ENCODE measurements at regions not wholly inside any gene's neighbourhood (a gene's known extent, or its start where the extent isn't known, plus 50 kb on each side); places are given as distances from the start of the nearest gene placed in this dataset.

GRCh38 chr3:124617177-124617576, 113.1 kb upstream of the UMPS start:
- ChIA-PET POLR2A (no interaction called here), CTCF (no interaction called here)
- Histone ChIP-seq H3K27me3 (ENCODE audit: control insufficient read depth in 2 of 2, insufficient read depth in 2 of 2, low read length in 2 of 2) (no peaks in the 10 kb centered on the region), H4K20me1 (replicated peaks; ENCODE audit: control insufficient read depth, extremely low read depth, insufficient read depth, low read length) (no peaks in the 10 kb centered on the region), H3K9me1 (replicated peaks; ENCODE audit: control insufficient read depth, extremely low read depth, insufficient read depth, low read length) (no peaks in the 10 kb centered on the region), H3K9me3 (replicated peaks; ENCODE audit: control insufficient read depth, insufficient read depth, low read length) (no peaks in the 10 kb centered on the region), H2AFZ (ENCODE audit: low read depth, low read length) (no peak overlapping the region), H3K36me3 (ENCODE audit: control insufficient read depth in 2 of 2, extremely low read depth in 1 of 2, insufficient read depth in 2 of 2, low read length in 2 of 2) (no peaks in the 10 kb centered on the region), H3K4me2 (ENCODE audit: insufficient read depth, low read length) (no peak overlapping the region), H3K4me3 (replicated peaks in 1 of 3; ENCODE audit: insufficient read depth in 1 of 3, low read depth in 1 of 3, low read length in 3 of 3) (no peak overlapping the region), H3K27ac (ENCODE audit: insufficient read depth, low read depth, low read length) (no peak overlapping the region), H3K79me2 (ENCODE audit: control insufficient read depth, insufficient read depth, low read length) (no peaks in the 10 kb centered on the region), H3K9ac (replicated peaks; ENCODE audit: extremely low read depth, insufficient read depth, low read length) (no peak overlapping the region), H3K4me1 (ENCODE audit: control insufficient read depth, extremely low read depth, insufficient read depth, low read length) (peaks cover 20% of the 10 kb centered on the region)
- no TSS peak for BruUV-seq (replicated peaks)
- TF ChIP-seq POLR2A (IDR thresholded peaks at IDR 0.05; ENCODE audit: low read depth, low read length), result no peak
- TF ChIP-seq JUN (IDR thresholded peaks at IDR 0.05; ENCODE audit: borderline replicate concordance, insufficient read depth, insufficient read length, low read depth), result no peak
- TF ChIP-seq MAX (IDR thresholded peaks at IDR 0.05; ENCODE audit: insufficient read depth, insufficient read length), result no peak
- no peak for TF ChIP-seq GATA2 (IDR thresholded peaks at IDR 0.05; ENCODE audit: insufficient read depth, insufficient read length, low read depth, low read length)
- TF ChIP-seq FOS (IDR thresholded peaks at IDR 0.05; ENCODE audit: borderline replicate concordance, insufficient read depth, low read length), result no peak
- no peak for TF ChIP-seq CTCF (IDR thresholded peaks at IDR 0.05; ENCODE audit: extremely low read depth in 1 of 2, insufficient read depth in 1 of 2, low read depth in 1 of 2, low read length in 2 of 2)
- TF ChIP-seq POLR2AphosphoS5 (IDR thresholded peaks at IDR 0.05; ENCODE audit: insufficient read depth, low read depth, low read length), result no peak
- no peak for TF ChIP-seq MYC (IDR thresholded peaks at IDR 0.05; ENCODE audit: low read depth, low read length)
- TF ChIP-seq EZH2 (IDR thresholded peaks at IDR 0.05; ENCODE audit: borderline replicate concordance, low read depth, low read length, severe bottlenecking), result no peak
- dilution Hi-C loops (cut with MboI; ENCODE audit: extremely low pct_ligation_motif_present, low sequenced_read_pairs) (no loop called here), intact Hi-C loops (cut with micrococcal nuclease) (no loop called here)
- FAIRE-seq (no peak), DNase-seq (ENCODE audit: low read depth, low spot score) (no peak)
